Inflammatory macrophage treated with lipopolysaccharide for 1 hour (primary cell): ENCODE measurements at regions not wholly inside any gene's neighbourhood (a gene's known extent, or its start where the extent isn't known, plus 50 kb on each side); places are given as distances from the start of the nearest gene placed in this dataset.

Experiments used
- DNase-seq, 2 donors: peaks; one replicate each; pipeline ENCODE4 v3.0.0-alpha.2; 2020 to 2022

- no peak for DNase-seq
These were observed 259.1 kb downstream of the OPA1 start for GRCh38 chr3:193851941-193852674.

GRCh38 chr3:193852901-193853300 lies 259.9 kb downstream of the OPA1 start:
- no peak for DNase-seq

- peak; percentile 28 to 29 for DNase-seq
These were observed 260.7 kb downstream of the OPA1 start for GRCh38 chr3:193853511-193854219.

- DNase-seq: no peak
These were observed 265.0 kb downstream of the OPA1 start for GRCh38 chr3:193857996-193858395.

GRCh38 chr3:193859195-193859594 lies 266.2 kb downstream of the OPA1 start:
- DNase-seq: no peak

- DNase-seq: no peak
These were observed 268.0 kb downstream of the OPA1 start for GRCh38 chr3:193861012-193861411.

- no peak for DNase-seq
These were observed 269.8 kb downstream of the OPA1 start for GRCh38 chr3:193862843-193863242.

GRCh38 chr3:193863657-193864357 lies 270.8 kb downstream of the OPA1 start:
- DNase-seq: no peak

- DNase-seq: no peak
These were observed 270.6 kb upstream of the HES1 start for GRCh38 chr3:193865339-193865738.

- DNase-seq: no peak
These were observed 270.0 kb upstream of the HES1 start for GRCh38 chr3:193865896-193866480.

GRCh38 chr3:193868590-193868989 lies 267.4 kb upstream of the HES1 start:
- DNase-seq: no peak

- DNase-seq: peak; percentile 24 to 41
These were observed 266.4 kb upstream of the HES1 start for GRCh38 chr3:193869221-193870201.

GRCh38 chr3:193870376-193871219 lies 265.4 kb upstream of the HES1 start:
- DNase-seq: no peak

GRCh38 chr3:193871220-193871485 lies 264.8 kb upstream of the HES1 start:
- DNase-seq: no peak

GRCh38 chr3:193872265-193872753 lies 263.6 kb upstream of the HES1 start:
- DNase-seq: no peak

- DNase-seq: peak; percentile 18 to 22
These were observed 262.3 kb upstream of the HES1 start for GRCh38 chr3:193873426-193874201.

- no peak for DNase-seq
These were observed 261.4 kb upstream of the HES1 start for GRCh38 chr3:193874512-193874911.

GRCh38 chr3:193874997-193875593 lies 260.9 kb upstream of the HES1 start:
- DNase-seq: no peak

- no peak for DNase-seq
These were observed 260.2 kb upstream of the HES1 start for GRCh38 chr3:193875601-193876321.
